ENCODE measurements at regions not wholly inside any gene's neighbourhood (a gene's known extent, or its start where the extent isn't known, plus 50 kb on each side); places are given as distances from the start of the nearest gene placed in this dataset.

DNA sequence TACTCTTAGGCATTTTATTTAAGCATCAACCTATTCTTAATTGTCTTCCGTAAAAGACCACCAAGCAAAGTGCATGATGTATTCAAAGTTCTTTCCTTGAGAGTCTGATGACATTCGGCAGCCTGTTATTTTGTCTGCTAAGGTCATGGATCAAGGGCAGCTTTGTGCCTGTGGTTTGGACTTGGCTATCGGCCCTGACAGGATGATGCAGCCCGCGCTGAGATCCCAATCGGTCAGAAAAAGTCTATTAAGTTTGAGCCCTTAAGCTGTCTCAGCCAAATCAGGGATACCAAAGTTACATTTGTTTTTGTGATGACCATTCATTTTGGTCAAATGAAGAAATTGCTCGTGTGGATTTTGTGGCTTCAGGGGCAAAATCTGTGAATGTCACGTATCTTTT is 718.9 kb upstream of the FANCL start:
- Histone ChIP-seq H3K27ac (ENCODE audit: low read length) (no peak overlapping the region), H2AFZ (ENCODE audit: low read depth, low read length) (no peak overlapping the region), H3K4me1 (ENCODE audit: insufficient read depth, low read length) (no peaks in the 10 kb centered on the region), H3K79me2 (ENCODE audit: insufficient read depth, low read length) (no peaks in the 10 kb centered on the region), H3K9me3 (ENCODE audit: insufficient read depth, low read length, severe bottlenecking) (no peaks in the 10 kb centered on the region), H3K36me3 (ENCODE audit: insufficient read depth, low read length) (no peaks in the 10 kb centered on the region), H4K20me1 (ENCODE audit: insufficient read depth, low read length) (no peaks in the 10 kb centered on the region), H3K4me3 (ENCODE audit: low read depth in 1 of 2, low read length in 2 of 2) (no peak overlapping the region), H3K27me3 (ENCODE audit: insufficient read depth, low read length, poor library complexity) (no peaks in the 10 kb centered on the region), H3K4me2 (ENCODE audit: insufficient read depth, low read length) (no peak overlapping the region), H3K9ac (ENCODE audit: low read depth, low read length) (no peak overlapping the region)
- TF ChIP-seq, protein P1, sequence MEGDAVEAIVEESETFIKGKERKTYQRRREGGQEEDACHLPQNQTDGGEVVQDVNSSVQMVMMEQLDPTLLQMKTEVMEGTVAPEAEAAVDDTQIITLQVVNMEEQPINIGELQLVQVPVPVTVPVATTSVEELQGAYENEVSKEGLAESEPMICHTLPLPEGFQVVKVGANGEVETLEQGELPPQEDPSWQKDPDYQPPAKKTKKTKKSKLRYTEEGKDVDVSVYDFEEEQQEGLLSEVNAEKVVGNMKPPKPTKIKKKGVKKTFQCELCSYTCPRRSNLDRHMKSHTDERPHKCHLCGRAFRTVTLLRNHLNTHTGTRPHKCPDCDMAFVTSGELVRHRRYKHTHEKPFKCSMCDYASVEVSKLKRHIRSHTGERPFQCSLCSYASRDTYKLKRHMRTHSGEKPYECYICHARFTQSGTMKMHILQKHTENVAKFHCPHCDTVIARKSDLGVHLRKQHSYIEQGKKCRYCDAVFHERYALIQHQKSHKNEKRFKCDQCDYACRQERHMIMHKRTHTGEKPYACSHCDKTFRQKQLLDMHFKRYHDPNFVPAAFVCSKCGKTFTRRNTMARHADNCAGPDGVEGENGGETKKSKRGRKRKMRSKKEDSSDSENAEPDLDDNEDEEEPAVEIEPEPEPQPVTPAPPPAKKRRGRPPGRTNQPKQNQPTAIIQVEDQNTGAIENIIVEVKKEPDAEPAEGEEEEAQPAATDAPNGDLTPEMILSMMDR (IDR thresholded peaks at IDR 0.05; ENCODE audit: borderline replicate concordance, extremely low read depth, low read length, poor library complexity, severe bottlenecking): no peak
- no peak for TF ChIP-seq EZH2 (IDR thresholded peaks at IDR 0.05; ENCODE audit: borderline replicate concordance, low read depth, low read length, severe bottlenecking)
- DNase-seq (no peak), ATAC-seq (ENCODE audit: insufficient read depth, low read depth) (no peak)

DNA sequence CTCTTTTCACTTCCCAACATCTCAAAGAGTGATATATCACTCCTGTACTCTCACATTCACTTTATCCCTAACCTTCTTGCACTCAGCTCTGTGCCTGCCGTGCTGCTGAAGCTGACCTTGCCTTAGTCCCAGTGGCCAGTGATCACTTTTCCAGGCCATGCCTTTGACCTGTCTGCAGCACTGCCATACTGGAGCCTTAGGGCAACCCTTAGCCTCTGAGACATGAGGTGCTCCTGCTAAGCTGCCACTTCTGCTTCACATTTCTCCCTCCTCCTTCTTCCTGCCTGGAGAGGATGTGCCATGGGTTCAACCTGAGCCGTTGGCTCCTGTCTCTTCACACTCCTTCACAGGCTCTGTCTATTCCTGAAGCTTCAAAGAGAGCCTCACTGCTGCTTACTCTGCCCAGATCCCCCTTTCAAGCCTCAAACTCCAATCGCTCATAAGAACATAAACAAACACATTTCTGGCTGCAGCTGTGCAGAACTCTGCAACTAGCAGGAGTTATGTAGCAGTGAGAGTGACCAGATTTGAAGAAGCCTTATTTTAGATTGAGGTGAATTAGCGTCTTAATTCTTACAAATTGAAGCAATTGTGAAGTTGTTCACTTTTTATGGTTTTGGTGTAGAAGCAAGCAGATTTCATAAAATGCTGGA is 716.2 kb upstream of the FANCL start:
- Histone ChIP-seq H2AFZ (ENCODE audit: low read depth, low read length) (no peak overlapping the region), H3K36me3 (ENCODE audit: insufficient read depth, low read length) (no peaks in the 10 kb centered on the region), H3K79me2 (ENCODE audit: insufficient read depth, low read length) (no peaks in the 10 kb centered on the region), H3K27ac (ENCODE audit: low read length) (no peak overlapping the region), H3K9ac (ENCODE audit: low read depth, low read length) (no peak overlapping the region), H4K20me1 (ENCODE audit: insufficient read depth, low read length) (no peaks in the 10 kb centered on the region), H3K4me2 (ENCODE audit: insufficient read depth, low read length) (no peak overlapping the region), H3K4me1 (ENCODE audit: insufficient read depth, low read length) (no peaks in the 10 kb centered on the region), H3K4me3 (ENCODE audit: low read depth in 1 of 2, low read length in 2 of 2) (no peak overlapping the region), H3K27me3 (ENCODE audit: insufficient read depth, low read length, poor library complexity) (no peaks in the 10 kb centered on the region), H3K9me3 (ENCODE audit: insufficient read depth, low read length, severe bottlenecking) (no peaks in the 10 kb centered on the region)
- DNase-seq: no peak
- no peak for TF ChIP-seq EZH2 (IDR thresholded peaks at IDR 0.05; ENCODE audit: borderline replicate concordance, low read depth, low read length, severe bottlenecking)
- TF ChIP-seq, protein P1 (IDR thresholded peaks at IDR 0.05; ENCODE audit: borderline replicate concordance, extremely low read depth, low read length, poor library complexity, severe bottlenecking): no peak
- ATAC-seq (ENCODE audit: insufficient read depth, low read depth): no peak

DNA sequence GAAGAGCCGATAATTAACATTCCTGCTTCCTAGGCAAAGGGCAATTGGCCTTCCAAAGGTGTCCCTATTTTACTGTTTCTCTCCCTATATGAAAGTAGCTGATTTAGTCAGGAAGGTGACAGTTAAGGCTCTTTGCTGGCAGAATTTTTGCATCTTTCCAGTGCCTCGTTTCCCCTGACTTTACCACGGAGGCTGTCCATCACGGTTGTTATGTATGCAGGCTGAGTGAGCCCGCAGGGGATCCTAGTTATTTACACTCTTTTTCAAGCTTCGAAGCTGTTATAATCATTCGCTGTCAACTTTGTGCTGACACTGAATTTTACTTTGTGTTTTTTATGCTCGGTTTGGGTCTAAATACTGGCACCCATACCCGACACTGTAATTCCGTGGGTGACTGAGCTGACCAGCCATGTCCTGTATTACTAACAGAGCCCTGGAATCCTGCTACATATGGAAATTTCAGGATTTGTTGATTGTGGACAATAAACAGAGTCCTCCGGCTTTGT is 713.8 kb upstream of the FANCL start:
- ATAC-seq (ENCODE audit: insufficient read depth, low read depth): no peak
- no peaks in the 10 kb centered on the region for H3K4me1 ChIP-seq (ENCODE audit: insufficient read depth, low read length)
- no peak for DNase-seq
- H3K27ac ChIP-seq (ENCODE audit: low read length): no peak overlapping the region
- H2AFZ ChIP-seq (ENCODE audit: low read depth, low read length): no peak overlapping the region
- no peak overlapping the region for H3K4me3 ChIP-seq (ENCODE audit: low read depth in 1 of 2, low read length in 2 of 2)
- H3K27me3 ChIP-seq (ENCODE audit: insufficient read depth, low read length, poor library complexity): no peaks in the 10 kb centered on the region
- no peaks in the 10 kb centered on the region for H3K9me3 ChIP-seq (ENCODE audit: insufficient read depth, low read length, severe bottlenecking)
- no peaks in the 10 kb centered on the region for H3K79me2 ChIP-seq (ENCODE audit: insufficient read depth, low read length)
- no peak overlapping the region for H3K9ac ChIP-seq (ENCODE audit: low read depth, low read length)
- no peaks in the 10 kb centered on the region for H4K20me1 ChIP-seq (ENCODE audit: insufficient read depth, low read length)
- TF ChIP-seq, protein P1 (IDR thresholded peaks at IDR 0.05; ENCODE audit: borderline replicate concordance, extremely low read depth, low read length, poor library complexity, severe bottlenecking): no peak
- no peak overlapping the region for H3K4me2 ChIP-seq (ENCODE audit: insufficient read depth, low read length)
- H3K36me3 ChIP-seq (ENCODE audit: insufficient read depth, low read length): no peaks in the 10 kb centered on the region
